ENCODE measurements at regions not wholly inside any gene's neighbourhood (a gene's known extent, or its start where the extent isn't known, plus 50 kb on each side); places are given as distances from the start of the nearest gene placed in this dataset.
A peak's percentile ranks its signal among the peaks of the same experiment; 100 is the strongest.

GRCh38 chr20:4602297-4602631 is 84.0 kb upstream of the PRNP start:
- ChIA-PET POLR2A (no interaction called here), CTCF (interaction anchor here (0.6 kb wide), 1 partner anchor 480 kb away, joined by 4 read pairs; no protein-coding TSS in a partner anchor)
- no peak for DNase-seq (ENCODE audit: extremely low spot score)

DNA sequence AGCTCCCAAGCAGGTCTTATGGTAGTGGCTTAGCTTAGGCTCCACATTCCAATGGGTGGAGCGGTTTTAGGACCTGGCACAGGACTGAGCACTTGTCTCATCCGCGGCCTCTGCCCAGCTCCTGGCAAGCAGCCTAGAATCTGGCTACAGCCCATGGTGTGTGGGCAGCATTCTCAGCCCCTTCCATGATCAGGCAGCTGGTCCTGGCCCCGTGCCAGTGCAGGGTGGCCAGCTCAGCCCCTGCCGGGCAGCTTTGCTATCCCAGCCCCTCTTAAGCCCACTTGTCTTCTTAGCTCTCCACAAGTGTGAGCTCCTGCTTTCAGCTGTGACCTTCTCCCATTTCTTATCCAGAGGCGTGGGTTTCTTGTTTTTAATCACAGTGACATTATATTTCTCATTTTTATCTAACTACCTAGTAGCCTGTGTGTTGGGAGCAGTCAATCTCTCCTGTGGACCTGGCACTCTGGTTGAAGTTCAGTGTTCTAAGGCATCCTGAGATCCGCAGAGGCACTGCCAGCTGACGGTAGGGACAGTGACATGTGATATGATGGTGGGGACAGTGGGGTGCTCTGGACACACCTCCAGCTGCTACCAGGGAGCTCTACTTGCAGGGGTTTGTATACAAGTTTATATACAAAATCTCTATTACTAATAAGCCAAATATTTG is 84.5 kb upstream of the PRNP start:
- DNase-seq (ENCODE audit: extremely low spot score) = no peak
- TF ChIP-seq ELF4 (IDR thresholded peaks at IDR 0.05) (no peak), NFRKB (IDR thresholded peaks at IDR 0.05) (no peak), L3MBTL2 (conservative IDR thresholded peaks at IDR 0.05) (no peak), LEF1 (IDR thresholded peaks at IDR 0.05; ENCODE audit: borderline replicate concordance) (no peak)
- POLR2A ChIA-PET = no interaction called here
- CTCF ChIA-PET = interaction anchor here (0.6 kb wide), 1 partner anchor 480 kb away, joined by 4 read pairs; no protein-coding TSS in a partner anchor

More at GRCh38 chr20:4602297-4602631, 84.0 kb upstream of the PRNP start:
- TF ChIP-seq SUZ12 (IDR thresholded peaks at IDR 0.05) = no peak
- no peak for TF ChIP-seq ELF4 (IDR thresholded peaks at IDR 0.05)
- TF ChIP-seq FOXK2 (IDR thresholded peaks at IDR 0.05) = no peak
- TF ChIP-seq, protein P1, sequence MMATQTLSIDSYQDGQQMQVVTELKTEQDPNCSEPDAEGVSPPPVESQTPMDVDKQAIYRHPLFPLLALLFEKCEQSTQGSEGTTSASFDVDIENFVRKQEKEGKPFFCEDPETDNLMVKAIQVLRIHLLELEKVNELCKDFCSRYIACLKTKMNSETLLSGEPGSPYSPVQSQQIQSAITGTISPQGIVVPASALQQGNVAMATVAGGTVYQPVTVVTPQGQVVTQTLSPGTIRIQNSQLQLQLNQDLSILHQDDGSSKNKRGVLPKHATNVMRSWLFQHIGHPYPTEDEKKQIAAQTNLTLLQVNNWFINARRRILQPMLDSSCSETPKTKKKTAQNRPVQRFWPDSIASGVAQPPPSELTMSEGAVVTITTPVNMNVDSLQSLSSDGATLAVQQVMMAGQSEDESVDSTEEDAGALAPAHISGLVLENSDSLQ (IDR thresholded peaks at IDR 0.05) = no peak
- no peak for TF ChIP-seq LEF1 (IDR thresholded peaks at IDR 0.05; ENCODE audit: borderline replicate concordance)
- TF ChIP-seq ZNF384 (IDR thresholded peaks at IDR 0.05) = no peak
- TF ChIP-seq FOXM1 (IDR thresholded peaks at IDR 0.05; ENCODE audit: borderline replicate concordance) = no peak
- no peak for TF ChIP-seq L3MBTL2 (conservative IDR thresholded peaks at IDR 0.05)
- TF ChIP-seq TARDBP (IDR thresholded peaks at IDR 0.05) = no peak
- TF ChIP-seq ARNT (IDR thresholded peaks at IDR 0.05) = no peak
- no peak for TF ChIP-seq BHLHE40 (IDR thresholded peaks at IDR 0.05; ENCODE audit: borderline replicate concordance)
- TF ChIP-seq NFRKB (IDR thresholded peaks at IDR 0.05) = no peak
- no peak for TF ChIP-seq SP1 (IDR thresholded peaks at IDR 0.05)
- TF ChIP-seq FOXA1 (IDR thresholded peaks at IDR 0.05) = no peak

DNA sequence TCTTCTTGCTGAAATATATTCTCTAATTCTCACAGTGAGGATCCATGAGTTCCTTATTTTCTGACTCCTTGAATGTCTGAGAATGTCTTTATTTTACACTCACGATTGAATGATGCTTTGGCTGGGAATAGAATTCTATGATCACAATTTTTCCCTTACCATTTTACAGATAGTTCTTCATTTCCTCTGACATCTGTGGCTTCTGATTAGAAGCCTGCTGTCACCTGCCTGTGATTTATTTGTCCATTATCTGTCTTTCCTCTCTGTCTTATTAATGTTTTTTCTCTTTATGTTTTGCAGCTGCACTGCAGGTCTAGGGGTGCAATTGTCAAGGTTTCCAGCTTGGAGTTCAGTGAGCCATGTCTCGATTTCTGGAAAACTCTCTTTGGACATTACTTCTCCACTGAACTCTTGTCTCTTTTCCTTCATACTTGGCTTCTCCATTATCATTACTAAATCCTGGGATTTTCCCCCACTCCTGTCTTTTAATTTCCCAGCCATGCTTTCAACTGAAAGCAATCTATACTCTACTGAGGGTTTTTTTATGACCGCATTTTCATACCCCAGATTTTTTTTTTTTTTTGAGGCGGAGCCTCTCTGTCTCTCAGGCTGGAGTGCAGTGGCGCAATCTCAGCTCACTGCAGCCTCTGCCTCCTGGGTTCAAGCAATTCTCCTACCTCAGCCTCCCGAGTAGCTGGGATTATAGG is 85.8 kb upstream of the PRNP start:
- POLR2A ChIA-PET = no interaction called here
- DNase-seq (ENCODE audit: extremely low spot score) = no peak
- CTCF ChIA-PET = no interaction called here
- TF ChIP-seq, protein P1 (IDR thresholded peaks at IDR 0.05) = peak; percentile 66
- no peak for TF ChIP-seq CTBP1 (IDR thresholded peaks at IDR 0.05; ENCODE audit: borderline replicate concordance)

DNA sequence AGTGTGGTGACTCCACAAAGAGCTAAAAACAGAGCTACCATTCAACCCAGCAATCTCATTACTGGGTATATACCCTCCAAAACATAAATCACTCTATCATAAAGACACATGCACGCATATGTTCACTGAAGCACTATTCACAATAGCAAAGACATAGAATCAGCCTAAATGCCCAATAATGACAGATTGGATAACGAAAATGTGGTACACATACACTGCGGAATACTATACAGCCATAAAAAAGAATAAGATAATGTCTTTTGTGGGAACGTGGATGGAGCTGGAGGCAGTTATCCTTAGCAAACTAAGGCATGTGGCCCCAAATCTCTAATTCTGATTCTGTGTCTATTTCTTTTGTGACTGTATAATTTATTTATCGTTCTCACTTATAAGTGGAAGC is 89.0 kb upstream of the PRNP start:
- ChIA-PET CTCF (interaction anchor here (0.6 kb wide), 1 partner anchor 136 kb away, joined by 3 read pairs; no protein-coding TSS in a partner anchor), POLR2A (no interaction called here)
- TF ChIP-seq SUZ12 (IDR thresholded peaks at IDR 0.05) (no peak), ZNF384 (IDR thresholded peaks at IDR 0.05) (no peak), FOXK2 (IDR thresholded peaks at IDR 0.05) (no peak), BHLHE40 (IDR thresholded peaks at IDR 0.05; ENCODE audit: borderline replicate concordance) (no peak), CTBP1 (IDR thresholded peaks at IDR 0.05; ENCODE audit: borderline replicate concordance) (no peak), TARDBP (IDR thresholded peaks at IDR 0.05) (no peak), L3MBTL2 (conservative IDR thresholded peaks at IDR 0.05) (no peak), SP1 (IDR thresholded peaks at IDR 0.05) (no peak), HDGF (IDR thresholded peaks at IDR 0.05; ENCODE audit: borderline replicate concordance) (no peak), LEF1 (IDR thresholded peaks at IDR 0.05; ENCODE audit: borderline replicate concordance) (no peak), NFRKB (IDR thresholded peaks at IDR 0.05) (no peak), FOXA1 (IDR thresholded peaks at IDR 0.05) (no peak), ARNT (IDR thresholded peaks at IDR 0.05) (no peak), FOXM1 (IDR thresholded peaks at IDR 0.05; ENCODE audit: borderline replicate concordance) (no peak), ELF4 (IDR thresholded peaks at IDR 0.05) (no peak)
- TF ChIP-seq, protein P1 (IDR thresholded peaks at IDR 0.05) = no peak

DNA sequence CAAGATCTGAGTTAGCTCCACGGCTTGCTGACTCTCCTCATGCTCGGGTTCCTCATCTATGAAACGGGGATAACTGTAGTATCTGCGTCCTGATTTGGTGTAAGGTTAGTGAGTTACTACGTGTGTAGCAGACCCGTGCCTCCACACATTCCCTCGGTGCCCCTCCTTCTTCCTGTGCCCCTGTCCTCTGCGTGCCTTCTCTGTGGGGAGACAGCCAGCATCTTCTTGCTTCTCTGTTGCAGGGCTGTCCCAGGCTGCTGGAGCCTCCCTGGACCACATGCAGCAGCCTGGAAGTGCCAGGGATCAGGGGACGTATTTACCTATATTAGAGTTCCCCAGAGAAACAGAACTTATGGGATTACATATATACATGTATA is 93.1 kb upstream of the PRNP start:
- ChIA-PET POLR2A (no interaction called here), CTCF (no interaction called here)
- TF ChIP-seq HDGF (IDR thresholded peaks at IDR 0.05; ENCODE audit: borderline replicate concordance) = no peak
- TF ChIP-seq FOXM1 (IDR thresholded peaks at IDR 0.05; ENCODE audit: borderline replicate concordance) = no peak
- no peak for TF ChIP-seq CTBP1 (IDR thresholded peaks at IDR 0.05; ENCODE audit: borderline replicate concordance)
- no peak for TF ChIP-seq NFRKB (IDR thresholded peaks at IDR 0.05)
- TF ChIP-seq, protein P1 (IDR thresholded peaks at IDR 0.05) = no peak
- no peak for TF ChIP-seq ZNF384 (IDR thresholded peaks at IDR 0.05)
- TF ChIP-seq ARNT (IDR thresholded peaks at IDR 0.05) = no peak
- no peak for TF ChIP-seq FOXK2 (IDR thresholded peaks at IDR 0.05)
- TF ChIP-seq SUZ12 (IDR thresholded peaks at IDR 0.05) = no peak
- TF ChIP-seq FOXA1 (IDR thresholded peaks at IDR 0.05) = no peak
- TF ChIP-seq L3MBTL2 (conservative IDR thresholded peaks at IDR 0.05) = no peak
- no peak for TF ChIP-seq SP1 (IDR thresholded peaks at IDR 0.05)
- TF ChIP-seq TARDBP (IDR thresholded peaks at IDR 0.05) = no peak
- TF ChIP-seq BHLHE40 (IDR thresholded peaks at IDR 0.05; ENCODE audit: borderline replicate concordance) = no peak
- TF ChIP-seq LEF1 (IDR thresholded peaks at IDR 0.05; ENCODE audit: borderline replicate concordance) = no peak
- no peak for TF ChIP-seq ELF4 (IDR thresholded peaks at IDR 0.05)

More for the DNA sequence above, 89.0 kb upstream of the PRNP start:
- DNase-seq (ENCODE audit: extremely low spot score) = no peak

More for the DNA sequence above, 93.1 kb upstream of the PRNP start:
- no peak for DNase-seq (ENCODE audit: extremely low spot score)
